ENCODE measurements at regions not wholly inside any gene's neighbourhood (a gene's known extent, or its start where the extent isn't known, plus 50 kb on each side); places are given as distances from the start of the nearest gene placed in this dataset.

DNA sequence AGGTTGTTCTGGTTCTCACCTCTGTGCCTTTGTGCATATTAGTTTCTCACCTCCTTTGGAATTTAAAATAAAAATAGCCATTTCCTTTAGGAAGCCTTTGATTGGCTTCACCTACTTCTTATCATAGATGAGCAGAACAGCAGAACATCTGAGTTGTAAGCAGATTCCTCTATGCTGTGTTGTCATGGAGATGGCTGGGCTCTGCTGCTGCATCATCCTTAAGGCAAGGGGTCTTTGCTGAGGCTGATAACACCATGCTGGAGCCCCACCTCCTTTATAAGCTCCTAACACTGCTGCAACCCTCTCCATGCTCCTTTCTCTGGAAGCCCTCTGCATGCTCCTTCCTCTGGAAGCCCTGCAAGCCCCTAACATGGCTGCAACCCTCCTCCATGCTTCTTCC lies 276.5 kb upstream of the TCF21 start:
- TF ChIP-seq CTCF (IDR thresholded peaks at IDR 0.05; ENCODE audit: poor library complexity, severe bottlenecking) (no peak), SMC3 (conservative IDR thresholded peaks at IDR 0.05; ENCODE audit: poor library complexity) (no peak), EP300 (conservative IDR thresholded peaks at IDR 0.05; ENCODE audit: poor library complexity, severe bottlenecking) (no peak), EZH2 (IDR thresholded peaks at IDR 0.05; ENCODE audit: borderline replicate concordance, insufficient read depth, low read length, poor library complexity, severe bottlenecking) (no peak)
- TF ChIP-seq, protein P1, sequence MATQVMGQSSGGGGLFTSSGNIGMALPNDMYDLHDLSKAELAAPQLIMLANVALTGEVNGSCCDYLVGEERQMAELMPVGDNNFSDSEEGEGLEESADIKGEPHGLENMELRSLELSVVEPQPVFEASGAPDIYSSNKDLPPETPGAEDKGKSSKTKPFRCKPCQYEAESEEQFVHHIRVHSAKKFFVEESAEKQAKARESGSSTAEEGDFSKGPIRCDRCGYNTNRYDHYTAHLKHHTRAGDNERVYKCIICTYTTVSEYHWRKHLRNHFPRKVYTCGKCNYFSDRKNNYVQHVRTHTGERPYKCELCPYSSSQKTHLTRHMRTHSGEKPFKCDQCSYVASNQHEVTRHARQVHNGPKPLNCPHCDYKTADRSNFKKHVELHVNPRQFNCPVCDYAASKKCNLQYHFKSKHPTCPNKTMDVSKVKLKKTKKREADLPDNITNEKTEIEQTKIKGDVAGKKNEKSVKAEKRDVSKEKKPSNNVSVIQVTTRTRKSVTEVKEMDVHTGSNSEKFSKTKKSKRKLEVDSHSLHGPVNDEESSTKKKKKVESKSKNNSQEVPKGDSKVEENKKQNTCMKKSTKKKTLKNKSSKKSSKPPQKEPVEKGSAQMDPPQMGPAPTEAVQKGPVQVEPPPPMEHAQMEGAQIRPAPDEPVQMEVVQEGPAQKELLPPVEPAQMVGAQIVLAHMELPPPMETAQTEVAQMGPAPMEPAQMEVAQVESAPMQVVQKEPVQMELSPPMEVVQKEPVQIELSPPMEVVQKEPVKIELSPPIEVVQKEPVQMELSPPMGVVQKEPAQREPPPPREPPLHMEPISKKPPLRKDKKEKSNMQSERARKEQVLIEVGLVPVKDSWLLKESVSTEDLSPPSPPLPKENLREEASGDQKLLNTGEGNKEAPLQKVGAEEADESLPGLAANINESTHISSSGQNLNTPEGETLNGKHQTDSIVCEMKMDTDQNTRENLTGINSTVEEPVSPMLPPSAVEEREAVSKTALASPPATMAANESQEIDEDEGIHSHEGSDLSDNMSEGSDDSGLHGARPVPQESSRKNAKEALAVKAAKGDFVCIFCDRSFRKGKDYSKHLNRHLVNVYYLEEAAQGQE (IDR thresholded peaks at IDR 0.05; ENCODE audit: borderline replicate concordance), result no peak

All from neural cell (in vitro differentiated cells).